SHP77 treated with DMSO at 0.1 percent for 48 hours (cell line): ENCODE measurements at regions not wholly inside any gene's neighbourhood (a gene's known extent, or its start where the extent isn't known, plus 50 kb on each side); places are given as distances from the start of the nearest gene placed in this dataset.

Experiments used
- DNase-seq: peaks from one replicate; lab custom pipeline; 2025; lab: John Stamatoyannopoulos, UW

GRCh38 chr10:81026591-81026990 is 488.9 kb downstream of the SH2D4B start:
- DNase-seq = no peak

DNA sequence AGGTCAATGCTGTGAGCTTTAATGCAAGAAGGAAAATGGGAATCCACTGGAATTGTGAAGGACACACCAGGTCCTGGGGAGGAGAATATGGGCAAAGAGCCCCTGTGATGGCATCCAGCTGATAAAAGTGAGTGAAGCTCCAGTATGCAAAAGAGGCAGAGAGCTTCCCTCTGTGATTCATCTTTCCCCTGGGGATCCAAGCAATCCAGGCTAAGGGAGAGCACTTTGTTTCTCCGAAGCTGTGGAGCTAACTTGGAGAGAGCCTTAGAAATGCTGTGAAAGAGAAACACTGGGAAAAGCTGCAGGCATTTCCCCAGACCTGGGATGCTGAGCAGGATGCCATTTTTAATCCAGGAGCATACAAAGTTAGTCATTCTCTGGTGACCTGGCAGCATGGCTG is 489.5 kb downstream of the SH2D4B start:
- no peak for DNase-seq

DNA sequence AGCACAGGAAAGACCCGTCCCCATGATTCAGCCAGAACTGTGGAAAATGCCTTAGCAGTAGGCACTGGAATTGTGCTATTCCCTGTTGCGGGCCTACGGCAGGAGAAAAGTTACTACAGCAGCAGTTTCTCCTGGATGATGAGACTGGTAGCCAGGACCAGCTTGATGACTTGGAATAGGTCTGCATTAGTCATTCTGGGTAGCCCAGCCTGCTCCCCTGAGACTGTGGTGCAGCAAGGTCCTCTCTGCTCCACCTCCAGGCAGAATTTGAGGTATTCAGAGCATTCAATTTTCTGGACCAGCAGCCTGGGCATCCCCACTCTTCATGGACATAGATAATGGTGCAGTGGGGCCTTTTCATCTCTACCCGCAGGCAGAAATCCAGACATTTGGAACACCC is 490.0 kb downstream of the SH2D4B start:
- DNase-seq = no peak

DNA sequence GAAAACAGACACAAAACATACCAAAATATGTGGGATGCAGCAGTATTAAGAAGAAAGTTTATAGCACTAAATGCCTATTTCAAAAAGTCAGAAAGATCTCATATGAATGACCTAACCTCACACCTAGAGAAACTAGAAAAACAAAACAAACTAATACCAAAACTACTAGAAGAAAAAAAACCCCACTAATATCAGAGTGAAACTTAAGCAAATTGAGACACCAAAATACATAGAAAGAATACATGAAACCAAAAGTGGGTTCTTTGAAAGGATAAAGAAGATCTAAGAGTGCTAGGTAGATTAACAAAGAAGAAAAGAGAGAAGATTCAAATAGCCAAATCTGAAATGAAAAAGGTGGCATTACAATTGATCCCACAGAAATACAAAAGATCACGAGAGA is 494.1 kb downstream of the SH2D4B start:
- no peak for DNase-seq

DNA sequence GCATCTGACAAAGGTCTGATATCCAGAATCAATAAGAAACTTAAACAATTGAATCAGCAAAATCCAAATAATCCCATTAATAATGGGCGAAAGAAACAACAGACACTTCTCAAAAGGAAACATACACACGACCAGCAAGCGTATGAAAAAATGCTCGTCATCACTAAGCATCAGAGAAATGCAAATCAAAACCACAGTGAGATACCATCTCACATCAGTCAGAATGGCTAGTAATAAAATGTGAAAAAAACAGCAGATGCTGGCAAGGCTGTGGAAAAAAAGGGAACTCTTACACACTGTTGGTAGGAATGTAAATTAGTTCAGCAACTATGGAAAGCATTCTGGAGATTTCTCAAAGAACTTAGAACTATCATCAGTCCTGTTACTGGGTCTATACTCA is 496.7 kb downstream of the SH2D4B start:
- no peak for DNase-seq

GRCh38 chr10:81036257-81036656 is 498.6 kb downstream of the SH2D4B start:
- no peak for DNase-seq

- no peak for DNase-seq
Observed at GRCh38 chr10:81040031-81040430, 502.3 kb downstream of the SH2D4B start.

DNA sequence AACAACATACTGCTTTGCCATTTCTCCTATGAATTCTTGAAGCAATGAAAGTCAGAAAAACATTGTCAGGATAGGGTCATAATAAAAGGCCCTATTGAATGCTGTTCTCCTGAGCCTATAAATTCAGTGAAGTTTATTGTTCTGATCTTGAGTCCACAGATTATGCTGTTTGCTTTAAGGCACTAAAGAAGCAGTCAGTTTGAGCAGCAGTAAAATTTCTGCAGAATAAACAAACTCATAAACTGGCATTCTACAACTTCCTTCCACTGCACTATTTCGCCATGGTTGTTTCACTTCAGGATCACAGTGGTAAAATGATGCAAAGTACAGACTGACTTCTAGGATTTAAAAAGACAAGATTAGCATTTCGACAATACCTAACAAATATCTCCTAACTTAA is 503.2 kb downstream of the SH2D4B start:
- no peak for DNase-seq

GRCh38 chr10:81042647-81043046 is 504.9 kb downstream of the SH2D4B start:
- no peak for DNase-seq

- no peak for DNase-seq
Observed at GRCh38 chr10:81065474-81065873, 527.8 kb downstream of the SH2D4B start.

GRCh38 chr10:81068460-81068859 is 530.8 kb downstream of the SH2D4B start:
- DNase-seq = no peak

- no peak for DNase-seq
Observed at GRCh38 chr10:81071087-81071796, 533.5 kb downstream of the SH2D4B start.

GRCh38 chr10:81073155-81073554 is 535.5 kb downstream of the SH2D4B start:
- no peak for DNase-seq

DNA sequence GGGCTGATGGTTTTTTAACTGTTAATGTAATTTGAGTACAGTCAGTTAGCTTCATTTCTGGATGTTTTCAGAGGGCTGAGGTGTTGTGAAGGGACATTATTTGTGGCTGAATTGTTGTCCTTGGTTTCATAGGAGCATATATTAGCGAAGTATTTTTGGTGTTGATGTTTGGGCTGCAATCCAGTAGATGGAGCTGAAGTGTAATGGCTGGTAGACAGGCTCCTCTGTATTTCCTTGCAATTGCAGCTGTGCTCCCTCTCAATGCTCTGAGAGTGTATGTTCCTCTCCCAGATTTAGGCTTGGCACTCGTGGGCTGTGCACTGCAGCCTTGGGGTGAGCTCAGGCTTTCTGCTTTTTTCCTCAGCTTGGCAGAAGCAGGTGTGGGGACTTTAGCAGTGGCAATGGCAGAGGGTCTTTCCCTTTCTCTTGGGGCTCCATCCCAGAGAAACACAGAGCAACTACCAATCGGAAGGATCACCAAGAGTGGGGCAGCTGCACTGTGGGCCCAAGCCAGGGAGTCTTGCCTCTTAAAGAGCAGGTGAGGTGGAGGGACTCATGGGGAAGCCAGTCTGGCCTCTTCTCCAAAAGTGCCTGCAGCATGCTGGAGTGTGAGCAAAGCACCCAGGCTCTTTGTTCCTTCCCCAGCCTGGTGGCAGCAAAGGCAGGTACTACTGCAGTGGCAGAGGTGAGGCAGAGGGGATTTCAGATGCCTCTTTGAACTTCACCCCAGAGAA is 544.4 kb downstream of the SH2D4B start:
- no peak for DNase-seq

DNA sequence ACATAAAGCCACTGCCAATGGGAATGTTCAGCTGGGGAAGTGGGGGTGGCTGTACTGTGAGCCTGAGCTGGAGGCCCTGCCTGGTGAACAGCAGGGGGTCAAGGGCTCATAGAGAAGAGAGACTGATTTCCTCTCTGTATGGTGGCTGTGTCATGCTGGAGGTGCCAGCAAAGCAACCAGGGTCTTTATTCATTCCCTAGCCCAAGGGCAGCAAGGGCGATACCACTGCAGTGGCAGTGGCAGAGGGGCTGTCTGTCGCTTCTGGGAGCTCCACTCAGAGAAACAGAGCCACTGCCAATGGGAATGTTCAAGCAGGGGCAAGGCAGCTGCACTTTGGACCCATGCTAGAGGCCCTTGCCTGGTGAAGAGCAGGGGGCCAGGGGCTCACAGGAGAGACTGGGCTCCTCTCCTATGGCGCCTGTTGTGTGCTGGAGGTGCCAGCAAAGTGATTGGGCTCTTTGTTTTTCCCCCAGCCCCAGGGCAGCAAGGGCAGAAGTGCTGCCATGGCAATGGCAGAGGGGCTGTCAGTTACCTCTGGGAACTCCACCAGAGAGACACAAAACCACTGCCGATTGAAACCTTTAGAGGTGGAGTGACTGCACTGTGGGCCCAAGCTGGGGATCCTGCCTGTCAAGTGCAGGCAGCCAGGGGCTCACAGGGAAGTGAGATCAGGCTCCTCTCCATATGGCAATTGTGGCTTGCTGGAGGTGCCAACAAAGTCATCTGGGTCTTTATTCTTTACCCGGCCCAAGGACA is 545.1 kb downstream of the SH2D4B start:
- no peak for DNase-seq

GRCh38 chr10:81093056-81093455 is 555.4 kb downstream of the SH2D4B start:
- DNase-seq = no peak

- DNase-seq = no peak
Observed at GRCh38 chr10:81095238-81095637, 557.5 kb downstream of the SH2D4B start.

DNA sequence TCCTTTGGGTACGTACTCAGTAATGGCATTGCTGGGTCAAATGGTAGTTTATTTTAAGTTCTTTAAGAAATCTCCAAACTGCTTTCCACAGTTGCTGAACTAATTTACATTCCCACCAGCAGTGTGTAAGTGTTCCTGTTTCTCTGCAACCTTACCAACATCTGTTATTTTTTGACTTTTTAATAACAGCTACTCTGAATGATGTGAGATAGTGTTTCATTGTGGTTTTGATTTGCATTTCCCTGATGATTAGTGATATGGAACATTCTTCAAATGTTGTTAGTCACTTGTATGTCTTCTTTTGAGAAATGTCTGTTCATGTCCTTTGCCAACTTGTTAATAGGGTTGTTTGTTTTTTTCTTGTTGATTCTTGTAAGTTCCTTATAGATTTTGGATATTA is 558.9 kb downstream of the SH2D4B start:
- DNase-seq = no peak

- no peak for DNase-seq
Observed at GRCh38 chr10:81101062-81101461, 563.4 kb downstream of the SH2D4B start.

GRCh38 chr10:81104494-81104893 is 566.8 kb downstream of the SH2D4B start:
- DNase-seq = no peak

GRCh38 chr10:81108516-81109199 is 571.0 kb downstream of the SH2D4B start:
- no peak for DNase-seq

DNA sequence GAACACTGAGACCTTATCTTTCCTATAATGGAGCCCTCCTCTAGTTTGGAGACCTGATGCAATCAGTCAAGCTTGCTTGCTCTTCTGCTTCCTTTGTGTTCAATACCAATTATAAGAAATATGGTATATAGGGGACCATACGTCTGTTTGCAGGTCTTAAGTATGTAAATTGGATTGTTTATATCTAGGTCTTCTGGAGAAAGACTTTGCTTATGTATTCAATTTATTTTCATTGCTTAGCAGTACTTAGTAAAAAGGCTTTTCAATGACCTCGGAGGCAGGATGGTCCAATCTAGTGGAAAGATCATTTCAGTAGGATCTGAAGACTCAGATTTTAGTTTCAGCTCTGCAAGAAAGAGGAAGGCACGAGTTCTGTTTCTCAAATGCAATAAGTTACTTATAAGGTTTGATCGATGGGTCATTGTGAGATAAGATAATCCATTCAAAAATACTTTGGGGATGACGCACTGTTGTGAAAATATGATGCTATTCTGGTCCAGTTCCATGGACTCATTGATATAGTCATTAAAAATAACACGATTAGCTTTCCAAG is 571.6 kb downstream of the SH2D4B start:
- DNase-seq = no peak
